Ovary (tissue), 3 donors: ENCODE measurements at regions not wholly inside any gene's neighbourhood (a gene's known extent, or its start where the extent isn't known, plus 50 kb on each side); places are given as distances from the start of the nearest gene placed in this dataset.
"Not testable (repeated sequence)": the region's sequence is repeated elsewhere in the genome, so short reads cannot be mapped to it uniquely, and the experiment has no call there.

Source experiments
- EP300 ChIP-seq: sonication (generic); formaldehyde crosslinking; IDR thresholded peaks from one replicate; pipeline ENCODE4 v1.6.1; 2017; ENCODE audit warnings: antibody characterized with exemption
- POLR2A ChIP-seq: fragments of 450-650 bp; IDR thresholded peaks from one replicate; pipeline ENCODE4 v1.6.1; 2017; ENCODE audit warnings: antibody characterized with exemption, mild to moderate bottlenecking, moderate library complexity
- TF ChIP-seq, protein P1 (sequence below), 3 donors: fragments of 450-650 bp in 2 of 3; fragments of 200-600 bp in 1 of 3; IDR thresholded peaks; one replicate each; pipeline versions ENCODE4 v1.5.1 to v1.8.0; 2016 to 2022; ENCODE audit warnings: antibody characterized with exemption in 3 of 3, mild to moderate bottlenecking in 1 of 3
- donor health status: DM: no; HTN: no; CAD: no.

DNA sequence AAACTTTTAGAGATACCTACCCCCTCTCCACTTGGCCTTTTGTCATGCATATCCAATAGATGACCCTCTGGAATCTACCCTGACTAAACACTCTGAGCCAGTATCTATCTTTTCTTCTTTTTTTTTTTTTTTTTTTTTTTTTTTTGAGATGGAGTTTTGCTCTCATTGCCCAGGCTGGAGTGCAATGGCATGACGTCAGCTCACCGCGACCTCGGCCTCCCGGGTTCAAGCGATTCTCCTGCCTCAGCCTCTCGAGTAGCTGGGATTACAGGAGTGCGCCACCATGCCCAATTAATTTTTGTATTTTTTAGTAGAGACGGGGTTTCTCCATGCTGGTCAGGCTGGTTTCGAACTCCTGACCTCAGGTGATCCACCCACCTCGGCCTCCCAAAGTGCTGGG, 50.8 kb upstream of the GRIN2B start:
- TF ChIP-seq, protein P1, sequence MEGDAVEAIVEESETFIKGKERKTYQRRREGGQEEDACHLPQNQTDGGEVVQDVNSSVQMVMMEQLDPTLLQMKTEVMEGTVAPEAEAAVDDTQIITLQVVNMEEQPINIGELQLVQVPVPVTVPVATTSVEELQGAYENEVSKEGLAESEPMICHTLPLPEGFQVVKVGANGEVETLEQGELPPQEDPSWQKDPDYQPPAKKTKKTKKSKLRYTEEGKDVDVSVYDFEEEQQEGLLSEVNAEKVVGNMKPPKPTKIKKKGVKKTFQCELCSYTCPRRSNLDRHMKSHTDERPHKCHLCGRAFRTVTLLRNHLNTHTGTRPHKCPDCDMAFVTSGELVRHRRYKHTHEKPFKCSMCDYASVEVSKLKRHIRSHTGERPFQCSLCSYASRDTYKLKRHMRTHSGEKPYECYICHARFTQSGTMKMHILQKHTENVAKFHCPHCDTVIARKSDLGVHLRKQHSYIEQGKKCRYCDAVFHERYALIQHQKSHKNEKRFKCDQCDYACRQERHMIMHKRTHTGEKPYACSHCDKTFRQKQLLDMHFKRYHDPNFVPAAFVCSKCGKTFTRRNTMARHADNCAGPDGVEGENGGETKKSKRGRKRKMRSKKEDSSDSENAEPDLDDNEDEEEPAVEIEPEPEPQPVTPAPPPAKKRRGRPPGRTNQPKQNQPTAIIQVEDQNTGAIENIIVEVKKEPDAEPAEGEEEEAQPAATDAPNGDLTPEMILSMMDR (IDR thresholded peaks at IDR 0.05) = not testable (repeated sequence)
- TF ChIP-seq POLR2A, EP300: not testable (repeated sequence)
